ENCODE measurements at regions not wholly inside any gene's neighbourhood (a gene's known extent, or its start where the extent isn't known, plus 50 kb on each side); places are given as distances from the start of the nearest gene placed in this dataset.

DNA sequence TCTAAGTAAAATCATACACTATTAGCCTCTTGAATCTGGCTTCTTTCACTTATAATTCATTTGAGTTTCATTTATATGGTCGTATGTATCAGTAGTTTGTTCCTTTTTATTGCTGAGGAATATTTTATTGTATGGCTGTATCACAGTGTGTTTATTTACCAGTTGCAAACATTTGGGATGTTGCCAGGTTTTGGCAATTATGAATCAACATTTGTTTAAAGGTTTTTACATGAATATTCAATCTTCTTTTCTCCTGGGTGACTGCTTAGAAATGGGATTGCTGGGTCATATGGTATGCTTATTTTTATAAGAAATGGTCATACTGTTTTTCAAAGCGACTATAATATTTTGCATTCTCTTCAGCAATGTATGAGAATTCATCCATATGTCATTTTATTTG lies 107.9 kb downstream of the PMAIP1 start:
- TF ChIP-seq, protein P1, sequence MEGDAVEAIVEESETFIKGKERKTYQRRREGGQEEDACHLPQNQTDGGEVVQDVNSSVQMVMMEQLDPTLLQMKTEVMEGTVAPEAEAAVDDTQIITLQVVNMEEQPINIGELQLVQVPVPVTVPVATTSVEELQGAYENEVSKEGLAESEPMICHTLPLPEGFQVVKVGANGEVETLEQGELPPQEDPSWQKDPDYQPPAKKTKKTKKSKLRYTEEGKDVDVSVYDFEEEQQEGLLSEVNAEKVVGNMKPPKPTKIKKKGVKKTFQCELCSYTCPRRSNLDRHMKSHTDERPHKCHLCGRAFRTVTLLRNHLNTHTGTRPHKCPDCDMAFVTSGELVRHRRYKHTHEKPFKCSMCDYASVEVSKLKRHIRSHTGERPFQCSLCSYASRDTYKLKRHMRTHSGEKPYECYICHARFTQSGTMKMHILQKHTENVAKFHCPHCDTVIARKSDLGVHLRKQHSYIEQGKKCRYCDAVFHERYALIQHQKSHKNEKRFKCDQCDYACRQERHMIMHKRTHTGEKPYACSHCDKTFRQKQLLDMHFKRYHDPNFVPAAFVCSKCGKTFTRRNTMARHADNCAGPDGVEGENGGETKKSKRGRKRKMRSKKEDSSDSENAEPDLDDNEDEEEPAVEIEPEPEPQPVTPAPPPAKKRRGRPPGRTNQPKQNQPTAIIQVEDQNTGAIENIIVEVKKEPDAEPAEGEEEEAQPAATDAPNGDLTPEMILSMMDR (IDR thresholded peaks at IDR 0.05), result no peak
- no peak for TF ChIP-seq EZH2 (IDR thresholded peaks at IDR 0.05)
